ENCODE measurements at regions not wholly inside any gene's neighbourhood (a gene's known extent, or its start where the extent isn't known, plus 50 kb on each side); places are given as distances from the start of the nearest gene placed in this dataset.

DNA sequence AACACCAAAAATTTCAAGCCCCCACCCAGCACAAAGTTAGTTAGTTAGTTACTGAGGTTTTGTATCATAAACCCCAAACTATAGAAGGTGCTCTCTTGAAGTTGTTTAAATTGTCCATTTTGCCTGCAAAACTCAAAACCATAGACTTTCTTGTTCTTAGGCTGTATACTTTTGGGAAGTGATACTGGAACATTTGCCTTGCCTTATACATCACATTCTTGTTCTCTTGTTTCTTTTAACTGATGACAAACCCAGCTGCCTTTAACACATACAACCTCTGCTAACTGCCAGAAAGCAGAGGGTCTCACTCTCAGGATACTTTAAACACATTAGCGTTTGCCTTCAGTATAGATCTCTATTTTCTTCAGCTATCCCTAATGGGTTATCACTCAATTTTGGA lies 570.5 kb downstream of the MRPL39 start:
- TF ChIP-seq, protein P1, sequence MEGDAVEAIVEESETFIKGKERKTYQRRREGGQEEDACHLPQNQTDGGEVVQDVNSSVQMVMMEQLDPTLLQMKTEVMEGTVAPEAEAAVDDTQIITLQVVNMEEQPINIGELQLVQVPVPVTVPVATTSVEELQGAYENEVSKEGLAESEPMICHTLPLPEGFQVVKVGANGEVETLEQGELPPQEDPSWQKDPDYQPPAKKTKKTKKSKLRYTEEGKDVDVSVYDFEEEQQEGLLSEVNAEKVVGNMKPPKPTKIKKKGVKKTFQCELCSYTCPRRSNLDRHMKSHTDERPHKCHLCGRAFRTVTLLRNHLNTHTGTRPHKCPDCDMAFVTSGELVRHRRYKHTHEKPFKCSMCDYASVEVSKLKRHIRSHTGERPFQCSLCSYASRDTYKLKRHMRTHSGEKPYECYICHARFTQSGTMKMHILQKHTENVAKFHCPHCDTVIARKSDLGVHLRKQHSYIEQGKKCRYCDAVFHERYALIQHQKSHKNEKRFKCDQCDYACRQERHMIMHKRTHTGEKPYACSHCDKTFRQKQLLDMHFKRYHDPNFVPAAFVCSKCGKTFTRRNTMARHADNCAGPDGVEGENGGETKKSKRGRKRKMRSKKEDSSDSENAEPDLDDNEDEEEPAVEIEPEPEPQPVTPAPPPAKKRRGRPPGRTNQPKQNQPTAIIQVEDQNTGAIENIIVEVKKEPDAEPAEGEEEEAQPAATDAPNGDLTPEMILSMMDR (IDR thresholded peaks at IDR 0.05; ENCODE audit: low read length): no peak
- TF ChIP-seq EZH2 (optimal IDR thresholded peaks at IDR 0.05; ENCODE audit: low read depth, low read length): no peak
